ENCODE measurements at regions not wholly inside any gene's neighbourhood (a gene's known extent, or its start where the extent isn't known, plus 50 kb on each side); places are given as distances from the start of the nearest gene placed in this dataset.

GRCh38 chr7:145265180-145265579 is 429.3 kb upstream of the TPK1 start:
- no peak overlapping the region for H3K4me3 ChIP-seq
- no peak for DNase-seq (ENCODE audit: low spot score)
- no peaks in the 10 kb centered on the region for H3K9me3 ChIP-seq (ENCODE audit: low read depth)
- TF ChIP-seq CTCF (IDR thresholded peaks at IDR 0.05; ENCODE audit: poor library complexity) (no peak), EZH2phosphoT487 (IDR thresholded peaks at IDR 0.05; ENCODE audit: low read depth, severe bottlenecking, unreplicated experiment) (no peak), EZH2 (IDR thresholded peaks at IDR 0.05; ENCODE audit: borderline replicate concordance) (no peak)
- no peak overlapping the region for H3K4me2 ChIP-seq
- no peak overlapping the region for H2AFZ ChIP-seq
- WGBS (ENCODE audit: low lambda C conversion rate, missing lambda C conversion rate): 87% methylated on average over 4 of the region's 4 CpGs
- no peaks in the 10 kb centered on the region for H3K79me2 ChIP-seq
- H3K27ac ChIP-seq: no peak overlapping the region
- no peaks in the 10 kb centered on the region for H3K4me1 ChIP-seq (ENCODE audit: insufficient read depth)
- H4K20me1 ChIP-seq (ENCODE audit: insufficient read depth, poor library complexity, severe bottlenecking): no peaks in the 10 kb centered on the region
- H3K9me2 ChIP-seq (replicated peaks; ENCODE audit: insufficient read depth): no peaks in the 10 kb centered on the region
- no peaks in the 10 kb centered on the region for H3K27me3 ChIP-seq
- H3K36me3 ChIP-seq (replicated peaks; ENCODE audit: insufficient read depth, low read depth): no peaks in the 10 kb centered on the region

- no peak for TF ChIP-seq EZH2phosphoT487 (IDR thresholded peaks at IDR 0.05; ENCODE audit: low read depth, severe bottlenecking, unreplicated experiment)
- TF ChIP-seq EZH2 (IDR thresholded peaks at IDR 0.05; ENCODE audit: borderline replicate concordance): no peak
- TF ChIP-seq CTCF (IDR thresholded peaks at IDR 0.05; ENCODE audit: poor library complexity): no peak
- no peak overlapping the region for H3K4me3 ChIP-seq
- no peak for DNase-seq (ENCODE audit: low spot score)
- H3K4me2 ChIP-seq: no peak overlapping the region
- no peaks in the 10 kb centered on the region for H3K9me3 ChIP-seq (ENCODE audit: low read depth)
- no peaks in the 10 kb centered on the region for H3K4me1 ChIP-seq (ENCODE audit: insufficient read depth)
- no peak overlapping the region for H2AFZ ChIP-seq
- no peak overlapping the region for H3K27ac ChIP-seq
- H3K9me2 ChIP-seq (replicated peaks; ENCODE audit: insufficient read depth): no peaks in the 10 kb centered on the region
- H4K20me1 ChIP-seq (ENCODE audit: insufficient read depth, poor library complexity, severe bottlenecking): no peaks in the 10 kb centered on the region
- H3K36me3 ChIP-seq (replicated peaks; ENCODE audit: insufficient read depth, low read depth): no peaks in the 10 kb centered on the region
- no peaks in the 10 kb centered on the region for H3K79me2 ChIP-seq
- H3K27me3 ChIP-seq: no peaks in the 10 kb centered on the region
- WGBS (ENCODE audit: low lambda C conversion rate, missing lambda C conversion rate): 0% methylated on average over 1 of the region's 1 CpG
Observed at GRCh38 chr7:145263886-145264285, 428.0 kb upstream of the TPK1 start.

GRCh38 chr7:145252031-145252430 is 416.2 kb upstream of the TPK1 start:
- TF ChIP-seq EZH2 (IDR thresholded peaks at IDR 0.05; ENCODE audit: borderline replicate concordance) (no peak), CTCF (IDR thresholded peaks at IDR 0.05; ENCODE audit: poor library complexity) (no peak), EZH2phosphoT487 (IDR thresholded peaks at IDR 0.05; ENCODE audit: low read depth, severe bottlenecking, unreplicated experiment) (no peak)
- Histone ChIP-seq H3K4me3 (no peak overlapping the region), H3K27me3 (no peaks in the 10 kb centered on the region), H3K36me3 (replicated peaks; ENCODE audit: insufficient read depth, low read depth) (no peaks in the 10 kb centered on the region), H3K4me1 (ENCODE audit: insufficient read depth) (no peaks in the 10 kb centered on the region), H3K9me2 (replicated peaks; ENCODE audit: insufficient read depth) (no peaks in the 10 kb centered on the region), H3K9me3 (ENCODE audit: low read depth) (no peaks in the 10 kb centered on the region), H3K27ac (no peak overlapping the region), H2AFZ (no peak overlapping the region), H4K20me1 (ENCODE audit: insufficient read depth, poor library complexity, severe bottlenecking) (no peaks in the 10 kb centered on the region), H3K4me2 (no peak overlapping the region), H3K79me2 (no peaks in the 10 kb centered on the region)
- no peak for DNase-seq (ENCODE audit: low spot score)

- Histone ChIP-seq H3K36me3 (replicated peaks; ENCODE audit: insufficient read depth, low read depth) (no peaks in the 10 kb centered on the region), H3K4me2 (no peak overlapping the region), H2AFZ (no peak overlapping the region), H3K79me2 (no peaks in the 10 kb centered on the region), H4K20me1 (ENCODE audit: insufficient read depth, poor library complexity, severe bottlenecking) (no peaks in the 10 kb centered on the region), H3K9me2 (replicated peaks; ENCODE audit: insufficient read depth) (no peaks in the 10 kb centered on the region), H3K4me3 (no peak overlapping the region), H3K4me1 (ENCODE audit: insufficient read depth) (no peaks in the 10 kb centered on the region), H3K27me3 (no peaks in the 10 kb centered on the region), H3K27ac (no peak overlapping the region), H3K9me3 (ENCODE audit: low read depth) (no peaks in the 10 kb centered on the region)
- 41% methylated on average over 4 of the region's 4 CpGs for WGBS (ENCODE audit: low lambda C conversion rate, missing lambda C conversion rate)
- TF ChIP-seq EZH2phosphoT487 (IDR thresholded peaks at IDR 0.05; ENCODE audit: low read depth, severe bottlenecking, unreplicated experiment): no peak
- no peak for TF ChIP-seq CTCF (IDR thresholded peaks at IDR 0.05; ENCODE audit: poor library complexity)
- DNase-seq (ENCODE audit: low spot score): no peak
Observed at GRCh38 chr7:145224775-145225174, 388.9 kb upstream of the TPK1 start.
